ENCODE measurements at regions not wholly inside any gene's neighbourhood (a gene's known extent, or its start where the extent isn't known, plus 50 kb on each side); places are given as distances from the start of the nearest gene placed in this dataset.

DNA sequence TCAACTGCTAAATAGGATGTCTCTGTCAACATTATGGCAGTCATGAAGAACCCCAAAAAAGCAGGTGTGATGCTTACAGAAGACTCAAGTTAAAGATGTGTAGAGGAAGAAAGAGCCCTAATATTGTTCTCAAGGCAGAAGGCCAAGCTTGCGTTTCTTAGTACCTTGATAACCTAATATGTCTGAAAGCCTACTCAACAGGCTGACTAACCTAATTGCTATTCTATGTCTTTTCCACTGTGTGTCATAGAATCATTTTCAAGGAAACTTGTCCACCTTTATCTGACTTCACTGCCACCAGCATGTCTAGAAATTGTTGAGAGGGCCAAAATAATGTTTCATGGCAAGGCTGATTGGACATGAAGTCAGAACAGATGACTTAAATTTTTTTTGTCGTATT is 373.2 kb downstream of the BTG1 start:
- TF ChIP-seq, protein P1, sequence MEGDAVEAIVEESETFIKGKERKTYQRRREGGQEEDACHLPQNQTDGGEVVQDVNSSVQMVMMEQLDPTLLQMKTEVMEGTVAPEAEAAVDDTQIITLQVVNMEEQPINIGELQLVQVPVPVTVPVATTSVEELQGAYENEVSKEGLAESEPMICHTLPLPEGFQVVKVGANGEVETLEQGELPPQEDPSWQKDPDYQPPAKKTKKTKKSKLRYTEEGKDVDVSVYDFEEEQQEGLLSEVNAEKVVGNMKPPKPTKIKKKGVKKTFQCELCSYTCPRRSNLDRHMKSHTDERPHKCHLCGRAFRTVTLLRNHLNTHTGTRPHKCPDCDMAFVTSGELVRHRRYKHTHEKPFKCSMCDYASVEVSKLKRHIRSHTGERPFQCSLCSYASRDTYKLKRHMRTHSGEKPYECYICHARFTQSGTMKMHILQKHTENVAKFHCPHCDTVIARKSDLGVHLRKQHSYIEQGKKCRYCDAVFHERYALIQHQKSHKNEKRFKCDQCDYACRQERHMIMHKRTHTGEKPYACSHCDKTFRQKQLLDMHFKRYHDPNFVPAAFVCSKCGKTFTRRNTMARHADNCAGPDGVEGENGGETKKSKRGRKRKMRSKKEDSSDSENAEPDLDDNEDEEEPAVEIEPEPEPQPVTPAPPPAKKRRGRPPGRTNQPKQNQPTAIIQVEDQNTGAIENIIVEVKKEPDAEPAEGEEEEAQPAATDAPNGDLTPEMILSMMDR (IDR thresholded peaks at IDR 0.05; ENCODE audit: control insufficient read depth, extremely low read depth, insufficient read depth), result no peak
- H3K4me3 ChIP-seq (ENCODE audit: low read depth, low read length), result no peak overlapping the region
- DNase-seq (ENCODE audit: low read depth), result no peak

DNA sequence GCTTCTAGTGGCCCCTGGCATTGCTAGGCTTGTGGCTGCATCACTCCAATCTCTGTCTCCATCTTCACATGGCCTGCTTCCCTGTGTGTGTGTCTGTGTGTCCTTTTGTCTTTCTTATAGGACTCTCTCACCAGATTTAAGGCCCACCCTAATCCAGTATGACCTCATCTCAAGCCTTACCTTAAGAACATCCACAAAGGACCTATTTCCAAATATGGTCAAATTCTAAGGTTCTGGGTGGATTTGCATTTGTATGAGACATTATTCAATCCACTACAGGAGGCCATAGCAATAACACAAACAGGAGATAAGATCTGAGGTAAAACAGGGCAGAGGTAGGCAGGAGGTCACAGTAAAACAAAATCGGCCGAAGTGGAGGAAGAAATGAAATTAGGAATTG is 375.9 kb downstream of the BTG1 start:
- TF ChIP-seq, protein P1 (IDR thresholded peaks at IDR 0.05; ENCODE audit: control insufficient read depth, extremely low read depth, insufficient read depth), result no peak
- DNase-seq (ENCODE audit: low read depth), result no peak
- H3K4me3 ChIP-seq (ENCODE audit: low read depth, low read length), result no peak overlapping the region

DNA sequence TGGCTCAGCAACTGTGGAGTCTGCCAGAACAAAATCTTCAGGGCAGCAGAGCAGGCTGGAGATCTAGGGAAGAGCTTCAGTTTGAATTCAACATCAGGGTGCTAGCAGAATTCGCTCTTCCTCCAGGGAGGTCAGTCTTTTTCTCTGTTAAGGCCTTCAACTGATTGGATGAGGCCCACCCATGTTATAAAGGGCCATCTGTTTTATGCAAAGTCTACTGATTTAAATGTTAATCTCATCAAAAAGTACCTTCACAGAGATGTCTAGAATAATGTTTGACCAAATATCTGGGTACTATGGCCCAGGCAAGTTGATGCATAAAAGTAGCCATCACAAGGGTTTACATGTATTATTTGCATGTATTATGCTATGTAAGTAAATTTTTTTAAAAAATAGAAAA is 378.4 kb downstream of the BTG1 start:
- TF ChIP-seq, protein P1 (IDR thresholded peaks at IDR 0.05; ENCODE audit: control insufficient read depth, extremely low read depth, insufficient read depth), result no peak
- no peak for DNase-seq (ENCODE audit: low read depth)
- H3K4me3 ChIP-seq (ENCODE audit: low read depth, low read length), result no peak overlapping the region

DNA sequence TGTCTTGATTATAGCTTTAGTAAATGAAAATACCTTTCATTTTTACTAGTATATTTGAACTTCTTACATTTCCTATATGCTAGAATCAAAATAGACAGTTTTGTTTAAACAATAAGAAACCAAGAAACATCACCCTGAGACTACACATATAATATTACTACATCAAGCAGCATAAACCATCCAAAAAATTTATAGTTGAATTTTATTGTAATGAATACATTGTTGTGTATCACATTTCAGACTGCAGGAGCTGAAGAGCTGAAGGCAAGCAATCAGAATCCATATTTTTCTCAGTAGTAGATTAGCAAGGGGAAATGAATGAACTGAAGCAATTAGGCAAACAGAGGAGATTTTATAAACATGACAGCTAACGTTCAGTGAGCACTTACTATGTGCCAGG is 379.2 kb downstream of the BTG1 start:
- no peak for DNase-seq (ENCODE audit: low read depth)
- no peak overlapping the region for H3K4me3 ChIP-seq (ENCODE audit: low read depth, low read length)
- TF ChIP-seq, protein P1 (IDR thresholded peaks at IDR 0.05; ENCODE audit: control insufficient read depth, extremely low read depth, insufficient read depth), result no peak

DNA sequence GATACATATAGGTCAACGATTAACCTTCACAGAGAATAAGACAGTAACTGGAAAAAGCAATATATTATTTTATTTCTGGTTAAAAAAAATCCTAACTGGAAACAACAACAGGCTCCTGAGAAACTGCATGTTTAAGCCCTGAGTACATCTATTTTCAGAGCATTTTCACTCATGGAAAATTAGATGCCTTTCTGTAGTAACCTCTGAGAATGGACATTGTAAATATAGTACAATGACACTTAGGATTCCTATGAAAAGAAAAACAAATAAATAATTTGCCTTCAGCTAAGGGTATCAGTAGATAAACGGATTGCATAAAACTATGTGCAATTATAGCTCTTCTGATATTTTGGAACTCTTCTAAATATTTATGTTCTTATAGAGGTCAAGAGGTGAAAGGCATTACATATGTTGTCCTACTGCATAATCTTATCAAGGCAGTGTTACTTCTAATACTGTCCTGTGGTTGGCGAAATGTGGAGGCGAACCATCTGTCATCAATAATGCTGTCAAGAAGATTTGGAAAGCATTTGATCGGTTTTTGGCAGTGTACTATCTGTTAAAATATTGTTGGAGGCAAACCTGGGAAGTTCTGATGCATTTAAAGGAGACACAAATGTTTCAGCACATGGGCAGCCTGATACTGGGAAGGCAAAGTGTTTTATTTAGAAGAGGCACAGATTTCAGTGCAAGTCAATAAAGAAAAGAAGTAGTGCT is 381.8 kb downstream of the BTG1 start:
- no peak overlapping the region for H3K4me3 ChIP-seq (ENCODE audit: low read depth, low read length)
- TF ChIP-seq, protein P1 (IDR thresholded peaks at IDR 0.05; ENCODE audit: control insufficient read depth, extremely low read depth, insufficient read depth), result no peak
- no peak for DNase-seq (ENCODE audit: low read depth)

DNA sequence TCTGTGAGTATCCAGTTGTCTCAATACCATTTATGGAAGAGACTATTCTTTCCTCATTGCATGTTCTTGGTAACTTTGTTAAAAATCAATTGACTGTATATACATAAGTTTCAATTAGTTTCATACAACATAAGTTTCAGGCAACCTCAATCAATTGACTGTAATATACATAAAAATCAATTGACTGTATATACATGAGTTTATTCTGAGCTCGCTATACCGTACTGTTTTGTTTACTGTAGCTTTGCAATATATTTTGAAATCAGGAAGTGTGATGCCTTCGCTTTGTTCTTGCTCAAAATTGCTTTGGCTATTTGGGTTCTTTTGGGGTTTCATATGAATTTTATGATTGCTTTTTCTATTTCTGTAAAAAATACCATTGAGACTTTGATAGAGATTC is 392.0 kb downstream of the BTG1 start:
- no peak for DNase-seq (ENCODE audit: low read depth)
- TF ChIP-seq, protein P1 (IDR thresholded peaks at IDR 0.05; ENCODE audit: control insufficient read depth, extremely low read depth, insufficient read depth), result no peak
- H3K4me3 ChIP-seq (ENCODE audit: low read depth, low read length), result no peak overlapping the region

DNA sequence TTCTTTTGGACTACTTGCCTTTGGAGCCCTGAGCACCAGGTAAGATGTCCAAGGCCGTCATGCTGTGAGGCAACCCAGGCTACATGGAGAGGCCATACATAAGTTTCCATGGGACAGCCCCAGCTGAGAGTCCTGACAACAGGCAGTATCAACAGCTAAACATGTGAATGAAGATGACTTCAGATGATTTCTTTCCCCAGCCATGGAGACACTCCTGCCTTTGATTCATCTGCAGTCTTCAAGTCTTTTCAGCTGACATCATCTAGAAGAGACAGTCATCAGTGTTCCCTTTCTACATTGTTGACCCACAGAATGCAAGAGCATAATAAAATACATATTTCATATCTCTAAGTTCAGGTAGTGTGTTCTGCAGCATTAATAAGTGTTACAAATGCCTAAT is 398.7 kb downstream of the BTG1 start:
- TF ChIP-seq, protein P1 (IDR thresholded peaks at IDR 0.05; ENCODE audit: control insufficient read depth, extremely low read depth, insufficient read depth), result no peak

More for the DNA sequence above, 398.7 kb downstream of the BTG1 start:
- H3K4me3 ChIP-seq (ENCODE audit: low read depth, low read length), result no peak overlapping the region
- no peak for DNase-seq (ENCODE audit: low read depth)
